ENCODE measurements at regions not wholly inside any gene's neighbourhood (a gene's known extent, or its start where the extent isn't known, plus 50 kb on each side); places are given as distances from the start of the nearest gene placed in this dataset.

- Histone ChIP-seq H3K56ac (ENCODE audit: low read length) (no peak overlapping the region), H2BK5ac (ENCODE audit: low read length) (no peak overlapping the region), H3K4ac (ENCODE audit: low read depth, low read length) (no peak overlapping the region), H2BK15ac (replicated peaks; ENCODE audit: low read depth) (no peak overlapping the region), H3K79me1 (ENCODE audit: low read length) (no peaks in the 10 kb centered on the region), H3K79me2 (ENCODE audit: control insufficient read depth, insufficient read depth, low read length) (no peaks in the 10 kb centered on the region), H3K9ac (ENCODE audit: low read length) (no peak overlapping the region), H3K23ac (ENCODE audit: low read length) (no peak overlapping the region), H4K5ac (ENCODE audit: low read length) (no peak overlapping the region), H3K4me3 (ENCODE audit: low read length) (no peak overlapping the region), H4K8ac (ENCODE audit: low read depth, low read length) (no peak overlapping the region), H3K18ac (ENCODE audit: low read length) (no peak overlapping the region), H2AK5ac (ENCODE audit: low read length) (no peak overlapping the region), H3K4me2 (ENCODE audit: low read length) (no peak overlapping the region), H3K27ac (ENCODE audit: low read depth, low read length) (no peak overlapping the region), H3K4me1 (ENCODE audit: control insufficient read depth, low read depth, low read length) (no peaks in the 10 kb centered on the region), H3K36me3 (ENCODE audit: control insufficient read depth, insufficient read depth, low read length) (no peaks in the 10 kb centered on the region), H2BK120ac (ENCODE audit: low read depth, low read length) (no peak overlapping the region), H3K27me3 (ENCODE audit: insufficient read depth, low read length, poor library complexity) (no peaks in the 10 kb centered on the region)
- DNase-seq: no peak
- no CpG with 5 or more reads among the region's 4 CpGs for WGBS (ENCODE audit: extremely low coverage, insufficient coverage, low lambda C conversion rate)
These were observed 1303.0 kb downstream of the GATA3 start for GRCh38 chr10:9357471-9357870.

DNA sequence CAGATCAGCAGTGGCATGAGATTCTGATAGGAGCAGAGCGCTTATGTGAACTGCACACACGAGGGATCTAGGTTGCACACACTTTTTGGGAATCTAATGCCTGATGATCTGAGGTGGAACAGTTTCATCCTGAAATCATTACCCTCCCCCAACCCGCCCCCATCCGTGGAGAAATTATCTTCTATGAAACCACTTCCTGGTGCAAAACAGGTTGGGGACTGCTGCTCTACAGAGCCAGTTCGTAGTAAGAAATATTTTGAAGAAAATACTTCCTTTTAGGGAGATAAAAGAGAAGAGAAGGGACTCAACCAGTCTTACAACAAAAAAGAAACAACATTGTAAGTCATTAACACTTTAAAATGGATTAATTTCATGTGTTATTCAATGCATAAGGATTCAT is 1308.2 kb downstream of the GATA3 start:
- no CpG with 5 or more reads among the region's 5 CpGs for WGBS (ENCODE audit: extremely low coverage, insufficient coverage, low lambda C conversion rate)
- Histone ChIP-seq H3K4ac (ENCODE audit: low read depth, low read length) (no peak overlapping the region), H3K23ac (ENCODE audit: low read length) (no peak overlapping the region), H3K4me3 (ENCODE audit: low read length) (no peak overlapping the region), H3K4me2 (ENCODE audit: low read length) (no peak overlapping the region), H3K27me3 (ENCODE audit: insufficient read depth, low read length, poor library complexity) (no peaks in the 10 kb centered on the region), H3K18ac (ENCODE audit: low read length) (no peak overlapping the region), H3K9ac (ENCODE audit: low read length) (no peak overlapping the region), H4K5ac (ENCODE audit: low read length) (no peak overlapping the region), H3K36me3 (ENCODE audit: control insufficient read depth, insufficient read depth, low read length) (no peaks in the 10 kb centered on the region), H3K79me2 (ENCODE audit: control insufficient read depth, insufficient read depth, low read length) (no peaks in the 10 kb centered on the region), H2AK5ac (ENCODE audit: low read length) (no peak overlapping the region), H2BK120ac (ENCODE audit: low read depth, low read length) (no peak overlapping the region), H2BK15ac (replicated peaks; ENCODE audit: low read depth) (no peak overlapping the region), H4K8ac (ENCODE audit: low read depth, low read length) (no peak overlapping the region), H2BK5ac (ENCODE audit: low read length) (no peak overlapping the region), H3K79me1 (ENCODE audit: low read length) (no peaks in the 10 kb centered on the region), H3K27ac (ENCODE audit: low read depth, low read length) (no peak overlapping the region), H3K56ac (ENCODE audit: low read length) (no peak overlapping the region), H3K4me1 (ENCODE audit: control insufficient read depth, low read depth, low read length) (no peaks in the 10 kb centered on the region)
- no peak for DNase-seq

- H3K79me2 ChIP-seq (ENCODE audit: control insufficient read depth, insufficient read depth, low read length): no peaks in the 10 kb centered on the region
- no peak overlapping the region for H3K4me3 ChIP-seq (ENCODE audit: low read length)
- WGBS (ENCODE audit: extremely low coverage, insufficient coverage, low lambda C conversion rate): no CpG with 5 or more reads among the region's 15 CpGs
These were observed 1324.7 kb downstream of the GATA3 start for GRCh38 chr10:9379183-9379582.

DNA sequence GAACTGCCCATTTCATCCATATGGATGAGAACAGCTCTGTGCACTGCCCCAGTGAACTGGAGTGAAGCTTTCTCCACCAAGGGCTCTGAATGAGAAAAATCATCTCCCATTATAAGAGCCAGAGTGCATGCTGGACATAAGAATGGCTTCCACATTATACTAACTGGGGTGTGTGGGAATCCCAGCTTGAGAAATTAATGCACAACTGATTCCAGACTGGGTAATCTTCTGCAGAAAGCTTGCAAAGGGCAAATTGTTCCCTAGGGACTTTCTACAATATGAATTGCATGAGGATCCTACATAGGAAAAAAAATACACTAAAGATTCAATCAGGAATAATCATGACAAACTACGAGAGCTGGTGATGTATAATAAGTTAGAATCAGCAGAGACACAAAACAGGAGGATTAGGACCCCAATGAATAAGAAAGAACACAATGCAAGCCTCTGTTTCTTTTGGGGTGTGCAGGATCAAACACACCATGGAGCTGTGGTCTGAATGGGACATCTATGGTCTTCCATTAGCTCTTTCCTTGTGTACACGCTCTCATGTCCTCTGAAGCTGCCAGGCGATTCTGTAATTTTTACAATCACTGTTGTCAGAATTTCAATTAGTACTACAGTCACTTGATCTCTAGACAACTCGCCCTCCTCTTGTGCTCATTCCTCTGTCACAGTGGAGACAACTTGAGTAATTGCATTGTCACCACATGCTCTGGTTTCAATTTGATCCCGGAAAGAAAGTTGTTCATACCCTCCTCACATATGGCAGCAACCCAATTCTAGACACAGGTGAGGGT is 1327.4 kb downstream of the GATA3 start:
- no peaks in the 10 kb centered on the region for H3K79me1 ChIP-seq (ENCODE audit: low read length)
- DNase-seq: no peak
- no peak overlapping the region for H3K4ac ChIP-seq (ENCODE audit: low read depth, low read length)
- H3K4me1 ChIP-seq (ENCODE audit: control insufficient read depth, low read depth, low read length): no peaks in the 10 kb centered on the region
- H3K56ac ChIP-seq (ENCODE audit: low read length): no peak overlapping the region
- no peak overlapping the region for H3K4me3 ChIP-seq (ENCODE audit: low read length)
- H3K27me3 ChIP-seq (ENCODE audit: insufficient read depth, low read length, poor library complexity): no peaks in the 10 kb centered on the region
- no peaks in the 10 kb centered on the region for H3K79me2 ChIP-seq (ENCODE audit: control insufficient read depth, insufficient read depth, low read length)
- H4K8ac ChIP-seq (ENCODE audit: low read depth, low read length): no peak overlapping the region
- no peak overlapping the region for H2BK15ac ChIP-seq (replicated peaks; ENCODE audit: low read depth)
- H2BK5ac ChIP-seq (ENCODE audit: low read length): no peak overlapping the region
- H3K27ac ChIP-seq (ENCODE audit: low read depth, low read length): no peak overlapping the region
- H3K36me3 ChIP-seq (ENCODE audit: control insufficient read depth, insufficient read depth, low read length): no peaks in the 10 kb centered on the region
- no peak overlapping the region for H3K23ac ChIP-seq (ENCODE audit: low read length)
- no peak overlapping the region for H2BK120ac ChIP-seq (ENCODE audit: low read depth, low read length)
- no peak overlapping the region for H4K5ac ChIP-seq (ENCODE audit: low read length)
- no peak overlapping the region for H3K4me2 ChIP-seq (ENCODE audit: low read length)
- H2AK5ac ChIP-seq (ENCODE audit: low read length): no peak overlapping the region
- WGBS (ENCODE audit: extremely low coverage, insufficient coverage, low lambda C conversion rate): no CpG with 5 or more reads among the region's 5 CpGs
- no peak overlapping the region for H3K9ac ChIP-seq (ENCODE audit: low read length)
- no peak overlapping the region for H3K18ac ChIP-seq (ENCODE audit: low read length)

More at GRCh38 chr10:9379183-9379582, 1324.7 kb downstream of the GATA3 start:
- H3K79me1 ChIP-seq (ENCODE audit: low read length): no peaks in the 10 kb centered on the region
- no peak overlapping the region for H3K4ac ChIP-seq (ENCODE audit: low read depth, low read length)
- H3K18ac ChIP-seq (ENCODE audit: low read length): no peak overlapping the region
- DNase-seq: no peak
- no peaks in the 10 kb centered on the region for H3K36me3 ChIP-seq (ENCODE audit: control insufficient read depth, insufficient read depth, low read length)
- no peak overlapping the region for H2AK5ac ChIP-seq (ENCODE audit: low read length)
- H3K27me3 ChIP-seq (ENCODE audit: insufficient read depth, low read length, poor library complexity): no peaks in the 10 kb centered on the region
- no peak overlapping the region for H3K9ac ChIP-seq (ENCODE audit: low read length)
- no peak overlapping the region for H2BK120ac ChIP-seq (ENCODE audit: low read depth, low read length)
- no peak overlapping the region for H3K27ac ChIP-seq (ENCODE audit: low read depth, low read length)
- no peaks in the 10 kb centered on the region for H3K4me1 ChIP-seq (ENCODE audit: control insufficient read depth, low read depth, low read length)
- no peak overlapping the region for H3K56ac ChIP-seq (ENCODE audit: low read length)
- no peak overlapping the region for H3K23ac ChIP-seq (ENCODE audit: low read length)
- no peak overlapping the region for H4K8ac ChIP-seq (ENCODE audit: low read depth, low read length)
- H3K4me2 ChIP-seq (ENCODE audit: low read length): no peak overlapping the region
- H2BK5ac ChIP-seq (ENCODE audit: low read length): no peak overlapping the region
- no peak overlapping the region for H2BK15ac ChIP-seq (replicated peaks; ENCODE audit: low read depth)
- H4K5ac ChIP-seq (ENCODE audit: low read length): no peak overlapping the region

DNA sequence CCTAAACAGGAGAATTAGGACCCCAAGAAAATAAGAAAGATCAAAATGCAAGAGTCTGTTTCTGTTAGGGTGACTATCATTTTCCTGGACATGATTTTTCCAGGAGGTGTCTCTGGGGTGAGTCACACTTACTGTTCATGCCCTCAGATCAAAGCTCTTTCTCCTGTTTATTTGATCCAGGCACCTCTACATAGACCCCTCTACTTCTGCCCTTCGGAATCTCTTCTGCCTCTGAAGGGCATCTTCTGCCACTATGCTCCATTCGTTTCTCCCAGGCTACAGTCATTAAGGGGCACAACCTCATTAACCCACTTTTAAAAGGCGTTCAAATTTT is 1328.0 kb downstream of the GATA3 start:
- no peak overlapping the region for H2AK5ac ChIP-seq (ENCODE audit: low read length)
- H3K79me1 ChIP-seq (ENCODE audit: low read length): no peaks in the 10 kb centered on the region
- H3K27ac ChIP-seq (ENCODE audit: low read depth, low read length): no peak overlapping the region
- no peak overlapping the region for H3K23ac ChIP-seq (ENCODE audit: low read length)
- H3K18ac ChIP-seq (ENCODE audit: low read length): no peak overlapping the region
- DNase-seq: no peak
- no peak overlapping the region for H3K4me3 ChIP-seq (ENCODE audit: low read length)
- H4K8ac ChIP-seq (ENCODE audit: low read depth, low read length): no peak overlapping the region
- H2BK120ac ChIP-seq (ENCODE audit: low read depth, low read length): no peak overlapping the region
- H3K27me3 ChIP-seq (ENCODE audit: insufficient read depth, low read length, poor library complexity): no peaks in the 10 kb centered on the region
- H2BK5ac ChIP-seq (ENCODE audit: low read length): no peak overlapping the region
- H2BK15ac ChIP-seq (replicated peaks; ENCODE audit: low read depth): no peak overlapping the region
- H4K5ac ChIP-seq (ENCODE audit: low read length): no peak overlapping the region
- no CpG with 5 or more reads among the region's 3 CpGs for WGBS (ENCODE audit: extremely low coverage, insufficient coverage, low lambda C conversion rate)
- H3K36me3 ChIP-seq (ENCODE audit: control insufficient read depth, insufficient read depth, low read length): no peaks in the 10 kb centered on the region
- no peak overlapping the region for H3K4me2 ChIP-seq (ENCODE audit: low read length)
- H3K4ac ChIP-seq (ENCODE audit: low read depth, low read length): no peak overlapping the region
- no peaks in the 10 kb centered on the region for H3K4me1 ChIP-seq (ENCODE audit: control insufficient read depth, low read depth, low read length)
- H3K56ac ChIP-seq (ENCODE audit: low read length): no peak overlapping the region
- no peaks in the 10 kb centered on the region for H3K79me2 ChIP-seq (ENCODE audit: control insufficient read depth, insufficient read depth, low read length)
- no peak overlapping the region for H3K9ac ChIP-seq (ENCODE audit: low read length)

DNA sequence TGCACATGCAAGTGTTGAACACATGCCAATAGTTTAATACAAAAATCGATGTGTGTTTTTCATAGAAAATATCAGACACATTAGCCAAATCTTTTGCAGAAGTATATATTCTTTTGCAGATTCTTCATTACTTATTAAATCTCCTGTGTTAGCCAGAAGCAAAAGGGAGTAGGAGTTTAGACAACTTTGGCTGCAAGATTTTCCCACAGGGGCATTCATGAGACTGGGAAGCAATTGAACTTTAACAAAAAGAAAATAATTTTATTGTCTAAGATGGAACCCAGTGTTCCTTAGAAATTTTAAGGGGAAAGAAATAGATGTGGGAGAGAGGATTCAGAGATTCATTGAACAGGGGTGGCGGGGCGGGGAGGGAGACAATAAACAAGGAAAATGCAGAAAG is 1336.0 kb downstream of the GATA3 start:
- Histone ChIP-seq H3K18ac (ENCODE audit: low read length) (no peak overlapping the region), H4K5ac (ENCODE audit: low read length) (no peak overlapping the region), H3K27me3 (ENCODE audit: insufficient read depth, low read length, poor library complexity) (no peaks in the 10 kb centered on the region), H3K36me3 (ENCODE audit: control insufficient read depth, insufficient read depth, low read length) (no peaks in the 10 kb centered on the region), H2BK120ac (ENCODE audit: low read depth, low read length) (no peak overlapping the region), H3K79me2 (ENCODE audit: control insufficient read depth, insufficient read depth, low read length) (no peaks in the 10 kb centered on the region), H2BK5ac (ENCODE audit: low read length) (no peak overlapping the region), H3K23ac (ENCODE audit: low read length) (no peak overlapping the region), H3K79me1 (ENCODE audit: low read length) (no peaks in the 10 kb centered on the region), H3K4me3 (ENCODE audit: low read length) (no peak overlapping the region), H3K9ac (ENCODE audit: low read length) (no peak overlapping the region), H2AK5ac (ENCODE audit: low read length) (no peak overlapping the region), H4K8ac (ENCODE audit: low read depth, low read length) (no peak overlapping the region), H3K4ac (ENCODE audit: low read depth, low read length) (no peak overlapping the region), H3K27ac (ENCODE audit: low read depth, low read length) (no peak overlapping the region), H2BK15ac (replicated peaks; ENCODE audit: low read depth) (no peak overlapping the region), H3K4me1 (ENCODE audit: control insufficient read depth, low read depth, low read length) (no peaks in the 10 kb centered on the region), H3K4me2 (ENCODE audit: low read length) (no peak overlapping the region), H3K56ac (ENCODE audit: low read length) (no peak overlapping the region)
- WGBS (ENCODE audit: extremely low coverage, insufficient coverage, low lambda C conversion rate): no CpG with 5 or more reads among the region's 3 CpGs
- no peak for DNase-seq

All from mesendoderm (in vitro differentiated cells).